ENCODE measurements at regions not wholly inside any gene's neighbourhood (a gene's known extent, or its start where the extent isn't known, plus 50 kb on each side); places are given as distances from the start of the nearest gene placed in this dataset.

DNA sequence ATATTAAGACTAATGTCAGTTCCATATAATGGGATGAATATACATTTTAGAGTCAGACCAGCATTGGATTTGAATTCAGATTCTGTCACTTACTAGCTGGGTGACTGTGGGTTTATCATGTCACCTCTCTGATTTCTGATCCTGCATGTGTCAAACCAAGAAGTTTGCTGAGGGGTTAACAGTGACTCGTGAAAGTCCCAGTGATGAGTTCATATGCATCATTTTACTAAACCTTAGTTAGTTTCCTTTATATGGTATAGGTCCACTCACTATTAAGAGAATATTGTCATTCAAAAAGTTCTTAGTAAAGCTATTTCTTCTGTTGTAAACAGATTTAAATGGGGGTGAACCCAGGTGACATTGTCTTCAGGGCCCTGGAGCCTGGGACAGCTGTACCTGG is 102.3 kb downstream of the ZNF621 start:
- TF ChIP-seq EZH2 (IDR thresholded peaks at IDR 0.05; ENCODE audit: insufficient read depth, poor library complexity, severe bottlenecking) (no peak), EZH2phosphoT487 (IDR thresholded peaks at IDR 0.05; ENCODE audit: insufficient read depth, low read depth) (no peak)
